OCI-LY7 (cell line): ENCODE measurements at regions not wholly inside any gene's neighbourhood (a gene's known extent, or its start where the extent isn't known, plus 50 kb on each side); places are given as distances from the start of the nearest gene placed in this dataset.

Experiments
- BruUV-seq: library from RNA; stranded (reverse); fragments of 400-500 nt; replicated peaks from 2 replicates; lab custom pipeline; 2021; lab: Mats Ljungman, UMichigan
- CTCF ChIA-PET: fragments of 300-600 bp; sonication (Branson Sonifier 250); formaldehyde crosslinking; loops from one replicate; lab custom pipeline; 2022; ENCODE audit warnings: antibody characterized with exemption; ENCODE audit not compliant: unreplicated experiment; lab: Charles Lee
- POLR2A ChIA-PET: fragments of 300-600 bp; sonication (Branson Sonifier 250); formaldehyde crosslinking; loops from one replicate; lab custom pipeline; 2022; ENCODE audit warnings: antibody characterized with exemption; lab: Charles Lee
- DNase-seq: peaks from one replicate; pipeline ENCODE4 v3.0.0-alpha.2; 2015; ENCODE audit warnings: low spot score
- H2AFZ ChIP-seq: fragments of 200-600 bp; sonication (generic), shearing (Covaris generic); 2 replicates; pipeline ENCODE4 v1.6.1; 2014; ENCODE audit warnings: mild to moderate bottlenecking, antibody characterized with exemption, low read length, moderate library complexity
- H3K27ac ChIP-seq: fragments of 200-600 bp; sonication (generic); 2 replicates; pipeline ENCODE4 v1.5.1; 2014; ENCODE audit warnings: mixed run types, low read depth, mild to moderate bottlenecking, moderate library complexity, low read length, inconsistent platforms; ENCODE audit not compliant: poor library complexity, severe bottlenecking
- H3K36me3 ChIP-seq: fragments of 200-600 bp; sonication (generic); 2 replicates; pipeline ENCODE4 v1.6.1; 2014; ENCODE audit warnings: mild to moderate bottlenecking, antibody characterized with exemption, low read length, moderate library complexity, mixed read lengths; ENCODE audit not compliant: insufficient read depth
- H3K4me1 ChIP-seq: fragments of 200-600 bp; sonication (generic); 2 replicates; pipeline ENCODE4 v1.5.1; 2014; ENCODE audit warnings: mild to moderate bottlenecking, low read length; ENCODE audit not compliant: insufficient read depth, poor library complexity, severe bottlenecking
- H3K4me2 ChIP-seq: fragments of 200-600 bp; sonication (generic); 2 replicates; pipeline ENCODE4 v1.6.1; 2014; ENCODE audit warnings: mild to moderate bottlenecking, low read length
- H3K4me3 ChIP-seq: fragments of 200-600 bp; sonication (generic); 2 replicates; pipeline ENCODE4 v1.5.1; 2014; ENCODE audit warnings: mild to moderate bottlenecking, low read depth, low read length; ENCODE audit not compliant: poor library complexity, severe bottlenecking
- H3K79me2 ChIP-seq: fragments of 200-600 bp; sonication (generic); 2 replicates; pipeline ENCODE4 v1.6.1; 2016; ENCODE audit warnings: low read depth, mild to moderate bottlenecking, low read length, moderate library complexity, mixed read lengths; ENCODE audit not compliant: insufficient read depth
- H3K9me2 ChIP-seq: fragments of 200-600 bp; sonication (generic); 2 replicates; pipeline ENCODE4 v1.6.1; 2016; ENCODE audit warnings: mild to moderate bottlenecking, low read length, mixed read lengths; ENCODE audit not compliant: insufficient read depth
- H3K9me3 ChIP-seq: fragments of 200-600 bp; sonication (generic); 2 replicates; pipeline ENCODE4 v1.6.1; 2014; ENCODE audit warnings: mild to moderate bottlenecking, mixed run types, low read length, mixed read lengths
- H4K20me1 ChIP-seq: fragments of 200-600 bp; sonication (generic); 2 replicates; pipeline ENCODE4 v1.6.1; 2014; ENCODE audit warnings: mild to moderate bottlenecking, antibody characterized with exemption, low read length, moderate library complexity, mixed read lengths; ENCODE audit not compliant: insufficient read depth
- CTCF ChIP-seq: fragments of 200-600 bp; sonication (generic); conservative IDR thresholded peaks from 2 replicates; pipeline ENCODE4 v1.5.1; 2014; ENCODE audit warnings: mild to moderate bottlenecking, antibody characterized with exemption, low read length, moderate library complexity, mixed read lengths
- EZH2phosphoT487 ChIP-seq: fragments of 200-600 bp; sonication (generic); IDR thresholded peaks from 2 replicates; pipeline ENCODE4 v1.6.1; 2018; ENCODE audit warnings: low read depth, borderline replicate concordance, mild to moderate bottlenecking, mixed run types, antibody characterized with exemption, low read length, moderate library complexity, mixed read lengths
- intact Hi-C: fragments of 100-400 bp; cut with micrococcal nuclease; formaldehyde crosslinking; loops from one replicate; pipeline ENCODE4 v1.10.0; 2022; ENCODE audit not compliant: unreplicated experiment

- Histone ChIP-seq H3K9me3 (no peaks in the 10 kb centered on the region), H2AFZ (no peak overlapping the region), H3K79me2 (no peaks in the 10 kb centered on the region), H3K4me1 (no peaks in the 10 kb centered on the region), H3K36me3 (no peaks in the 10 kb centered on the region), H4K20me1 (no peaks in the 10 kb centered on the region), H3K9me2 (no peaks in the 10 kb centered on the region), H3K4me2 (no peak overlapping the region), H3K4me3 (no peak overlapping the region), H3K27ac (no peak overlapping the region)
- intact Hi-C loops, result no loop called here
- BruUV-seq, result no TSS peak
- no peak for DNase-seq
- ChIA-PET POLR2A (no interaction called here), CTCF (no interaction called here)
- no peak for TF ChIP-seq EZH2phosphoT487
- no peak for TF ChIP-seq CTCF
Measured at GRCh38 chr4:115357776-115358175, 244.4 kb upstream of the NDST4 start.

GRCh38 chr4:115356176-115356575 lies 242.8 kb upstream of the NDST4 start:
- H2AFZ ChIP-seq, result no peak overlapping the region
- H3K79me2 ChIP-seq, result no peaks in the 10 kb centered on the region
- DNase-seq, result no peak
- TF ChIP-seq CTCF (no peak), EZH2phosphoT487 (no peak)
- H3K4me3 ChIP-seq, result no peak overlapping the region
- no peaks in the 10 kb centered on the region for H3K4me1 ChIP-seq
- ChIA-PET POLR2A (no interaction called here), CTCF (no interaction called here)
- H4K20me1 ChIP-seq, result no peaks in the 10 kb centered on the region
- no peaks in the 10 kb centered on the region for H3K9me2 ChIP-seq
- H3K27ac ChIP-seq, result no peak overlapping the region
- no peaks in the 10 kb centered on the region for H3K9me3 ChIP-seq
- intact Hi-C loops, result no loop called here
- no peaks in the 10 kb centered on the region for H3K36me3 ChIP-seq
- H3K4me2 ChIP-seq, result no peak overlapping the region
- BruUV-seq, result no TSS peak

- no peaks in the 10 kb centered on the region for H3K9me2 ChIP-seq
- ChIA-PET POLR2A (no interaction called here), CTCF (no interaction called here)
- H3K4me2 ChIP-seq, result no peak overlapping the region
- no peaks in the 10 kb centered on the region for H3K36me3 ChIP-seq
- H3K4me1 ChIP-seq, result no peaks in the 10 kb centered on the region
- no peak for DNase-seq
- no peaks in the 10 kb centered on the region for H3K9me3 ChIP-seq
- intact Hi-C loops, result no loop called here
- H4K20me1 ChIP-seq, result no peaks in the 10 kb centered on the region
- no peaks in the 10 kb centered on the region for H3K79me2 ChIP-seq
- no peak overlapping the region for H2AFZ ChIP-seq
- H3K27ac ChIP-seq, result no peak overlapping the region
- TF ChIP-seq CTCF, result no peak
- no peak for TF ChIP-seq EZH2phosphoT487
- H3K4me3 ChIP-seq, result no peak overlapping the region
- no TSS peak for BruUV-seq
Measured at GRCh38 chr4:115355329-115355728, 241.9 kb upstream of the NDST4 start.
